ENCODE measurements at regions not wholly inside any gene's neighbourhood (a gene's known extent, or its start where the extent isn't known, plus 50 kb on each side); places are given as distances from the start of the nearest gene placed in this dataset.

GRCh38 chr3:94968519-94968918 is 905.7 kb downstream of the NSUN3 start:
- no peak overlapping the region for H3K27ac ChIP-seq
- no peak for TF ChIP-seq CTCF (conservative IDR thresholded peaks at IDR 0.05)

GRCh38 chr3:94972066-94972465 is 909.2 kb downstream of the NSUN3 start:
- no peak for TF ChIP-seq CTCF (conservative IDR thresholded peaks at IDR 0.05)

GRCh38 chr3:94978084-94978483 is 915.2 kb downstream of the NSUN3 start:
- no peak for TF ChIP-seq CTCF (conservative IDR thresholded peaks at IDR 0.05)
- no peak overlapping the region for H3K27ac ChIP-seq

More at GRCh38 chr3:94972066-94972465, 909.2 kb downstream of the NSUN3 start:
- H3K27ac ChIP-seq, result no peak overlapping the region

DNA sequence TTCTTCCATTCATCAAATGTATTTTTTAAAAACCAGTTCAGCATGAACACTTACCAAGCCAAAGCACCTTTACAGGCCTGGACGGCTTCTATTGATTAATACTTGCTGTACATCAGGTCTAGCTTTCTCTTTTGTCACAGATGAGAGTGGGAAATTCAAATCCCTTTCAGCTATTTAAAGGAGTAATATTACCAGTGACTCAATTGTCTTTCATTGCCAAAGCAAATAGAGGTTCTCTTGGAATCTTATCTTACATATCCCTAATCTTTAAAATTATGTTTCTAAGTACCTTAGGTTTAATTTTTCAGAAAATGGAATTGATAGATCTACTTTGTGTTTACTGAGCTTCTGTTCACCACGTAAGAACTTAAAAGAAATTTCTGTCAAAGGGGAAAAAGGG is 922.9 kb downstream of the NSUN3 start:
- H3K27ac ChIP-seq, result no peak overlapping the region
- TF ChIP-seq CTCF (conservative IDR thresholded peaks at IDR 0.05), result no peak

DNA sequence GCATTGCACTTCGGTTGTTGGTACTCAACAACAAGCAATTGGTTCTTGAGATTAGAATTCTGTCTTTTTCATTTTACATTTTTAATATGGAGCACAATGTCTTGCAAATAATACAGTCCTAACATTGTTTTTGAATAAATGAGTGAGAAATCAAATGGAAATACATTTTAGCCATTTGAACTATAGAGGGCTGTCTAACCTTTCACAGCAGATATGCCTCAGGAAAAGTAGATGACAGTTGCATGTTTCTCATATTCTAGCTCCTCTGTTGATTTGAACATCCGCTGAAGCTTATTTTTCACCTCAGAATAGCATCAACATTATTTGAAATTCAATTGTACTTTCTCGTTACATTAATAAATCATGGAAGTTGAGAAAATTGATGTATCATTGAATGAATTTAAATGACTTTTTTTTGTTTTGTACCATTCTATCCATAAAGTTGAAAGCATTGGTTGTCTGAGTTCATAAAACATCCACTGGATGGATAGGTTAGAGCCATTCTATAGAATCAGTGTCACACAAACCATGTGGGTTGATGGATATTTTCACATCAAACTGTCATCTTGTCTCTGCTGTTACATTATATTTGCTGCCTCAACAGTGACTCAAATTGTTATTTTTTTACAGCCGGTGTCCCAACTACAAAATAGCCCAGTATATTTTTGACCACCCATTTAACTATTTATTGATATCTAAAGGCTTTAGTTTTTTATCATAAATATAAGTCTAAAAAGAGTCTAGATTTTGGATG is 928.3 kb downstream of the NSUN3 start:
- TF ChIP-seq CTCF (conservative IDR thresholded peaks at IDR 0.05), result no peak; the same call in 1 of the 2 replicates
- no peak overlapping the region for H3K27ac ChIP-seq

DNA sequence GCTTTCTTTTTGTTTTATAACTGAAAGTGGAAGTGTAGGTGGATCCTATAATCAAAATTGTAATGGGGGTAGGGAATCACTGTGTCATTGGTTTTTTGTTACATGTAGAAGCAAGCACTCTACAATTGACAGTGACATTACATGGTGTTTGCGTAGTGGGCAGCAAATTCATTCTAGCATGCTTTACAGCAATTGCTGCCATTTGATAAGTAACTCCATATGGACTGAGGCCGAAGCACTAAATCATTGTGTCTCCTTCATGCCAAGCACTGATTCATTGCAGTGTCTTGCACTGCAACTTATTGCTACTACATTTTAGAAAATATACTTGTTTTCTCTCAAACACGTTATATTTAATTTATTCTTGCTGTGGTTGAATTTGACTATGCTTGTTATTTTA is 933.9 kb downstream of the NSUN3 start:
- no peak for TF ChIP-seq CTCF (conservative IDR thresholded peaks at IDR 0.05)
- no peak overlapping the region for H3K27ac ChIP-seq

DNA sequence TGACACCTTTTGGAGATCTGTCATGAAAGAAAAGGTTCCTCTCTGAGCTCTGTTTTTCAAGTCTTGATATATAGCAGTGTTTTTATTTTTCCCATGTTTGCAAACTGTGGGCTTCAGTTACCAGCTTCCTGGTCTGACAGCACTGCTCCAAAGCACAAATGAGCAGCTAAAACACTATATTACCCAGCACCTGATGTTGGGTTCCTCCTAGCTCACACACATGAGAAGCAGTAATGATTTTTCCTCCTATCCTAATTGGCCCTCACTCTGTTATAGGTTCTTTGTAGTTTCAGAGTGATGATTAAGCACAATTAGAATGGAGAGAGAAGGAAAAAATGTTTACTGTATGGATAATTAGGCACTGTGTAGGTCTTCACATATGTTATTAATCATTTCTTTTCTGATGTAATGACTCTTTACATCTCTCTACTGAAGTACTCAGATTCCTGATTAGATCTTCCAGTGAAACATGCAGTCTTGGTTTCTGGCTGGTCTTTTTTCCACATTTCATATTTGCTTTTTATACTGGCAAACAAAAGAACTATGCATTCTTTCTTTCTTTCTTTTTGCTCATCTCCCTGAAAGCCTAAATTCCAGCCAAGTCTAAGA is 939.7 kb downstream of the NSUN3 start:
- TF ChIP-seq CTCF (conservative IDR thresholded peaks at IDR 0.05), result no peak
- H3K27ac ChIP-seq, result no peak overlapping the region
